ENCODE measurements at regions not wholly inside any gene's neighbourhood (a gene's known extent, or its start where the extent isn't known, plus 50 kb on each side); places are given as distances from the start of the nearest gene placed in this dataset.
"Not testable (repeated sequence)": the region's sequence is repeated elsewhere in the genome, so short reads cannot be mapped to it uniquely, and the experiment has no call there.

- Histone ChIP-seq H3K9me3 (replicated peaks) (peaks cover 11% of the 10 kb centered on the region), H3K27me3 (ENCODE audit: low read depth) (no peaks in the 10 kb centered on the region), H3K4me3 (no peak overlapping the region), H3K27ac (replicated peaks) (no peak overlapping the region), H3K4me1 (no peaks in the 10 kb centered on the region), H3K36me3 (no peaks in the 10 kb centered on the region)
- no peak for TF ChIP-seq CTCF (IDR thresholded peaks at IDR 0.05; ENCODE audit: borderline replicate concordance)
- intact Hi-C loops (cut with micrococcal nuclease), result no loop called here
- no peak for DNase-seq
Measured at GRCh38 chr17:22337467-22337866, 645.1 kb downstream of the KCNJ18 start.

- H3K27me3 ChIP-seq (ENCODE audit: low read depth); intact Hi-C loops (cut with micrococcal nuclease); H3K27ac ChIP-seq (replicated peaks); DNase-seq; H3K36me3 ChIP-seq; H3K4me1 ChIP-seq; H3K4me3 ChIP-seq: not testable (repeated sequence)
- peaks cover 11% of the 10 kb centered on the region for H3K9me3 ChIP-seq (replicated peaks)
Measured at GRCh38 chr17:22356603-22357002, 664.3 kb downstream of the KCNJ18 start.

DNA sequence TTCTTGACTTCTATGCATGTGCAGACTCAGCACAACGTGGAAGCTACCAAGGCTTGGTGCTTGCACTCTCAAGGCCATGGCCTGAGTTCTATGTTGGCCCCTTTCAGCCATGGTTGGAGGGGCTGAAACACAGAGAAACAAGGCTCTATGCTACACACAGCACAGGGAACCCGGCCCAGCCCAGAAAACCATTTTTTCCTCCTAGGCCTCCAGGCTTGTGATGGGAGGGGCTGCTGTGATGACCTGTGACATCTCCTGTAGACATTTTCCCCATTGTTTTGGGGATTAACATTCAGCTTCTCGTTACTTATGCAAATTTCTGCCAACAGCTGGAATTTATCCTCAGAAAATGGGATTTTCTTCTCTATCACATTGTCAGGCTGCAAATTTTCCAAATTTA, 678.7 kb downstream of the KCNJ18 start:
- H3K9me3 ChIP-seq (replicated peaks); H3K27me3 ChIP-seq (ENCODE audit: low read depth); intact Hi-C loops (cut with micrococcal nuclease): not testable (repeated sequence)

DNA sequence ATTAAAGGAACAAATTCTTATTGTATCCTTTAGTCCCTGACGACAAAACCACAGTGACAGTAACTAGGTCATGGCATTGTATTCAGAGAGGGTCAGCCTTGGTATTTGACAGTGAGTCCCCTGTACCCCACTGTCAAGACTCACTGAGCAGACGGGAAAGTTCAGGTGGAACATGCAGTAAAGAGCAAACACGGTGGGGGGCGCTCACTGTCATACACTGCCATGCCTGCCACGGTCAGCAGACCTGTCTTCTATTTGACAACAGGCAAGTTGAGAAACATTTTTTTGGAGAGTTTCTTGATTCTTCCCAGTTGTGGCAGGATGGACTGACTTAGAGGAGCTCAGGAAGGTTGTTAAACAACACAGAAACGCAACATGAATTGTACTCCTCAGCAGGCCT, 681.6 kb downstream of the KCNJ18 start:
- intact Hi-C loops (cut with micrococcal nuclease), result no loop called here

More for the DNA sequence above, 678.7 kb downstream of the KCNJ18 start:
- not testable (repeated sequence) for H3K36me3 ChIP-seq; H3K4me1 ChIP-seq; DNase-seq; H3K27ac ChIP-seq (replicated peaks); H3K4me3 ChIP-seq

DNA sequence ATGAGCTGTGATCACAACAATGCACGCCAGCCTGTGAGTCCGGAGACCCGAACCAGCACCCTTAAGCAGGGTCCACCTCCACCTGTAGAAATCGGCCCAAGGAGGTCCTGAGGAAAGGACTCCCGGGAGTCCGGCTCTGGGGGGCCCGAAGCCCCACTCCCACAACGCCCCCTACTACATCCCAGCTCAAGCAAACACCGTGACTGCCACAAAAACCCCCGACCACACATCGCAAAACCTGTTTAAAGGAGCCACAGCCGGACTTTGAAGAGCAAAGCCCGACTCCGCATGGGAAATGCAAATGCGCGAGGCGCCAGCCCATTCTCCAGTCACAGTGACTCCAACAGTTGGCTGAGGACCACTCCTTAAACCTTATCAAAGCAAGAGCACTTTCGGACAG, 682.4 kb downstream of the KCNJ18 start:
- Histone ChIP-seq H3K9me3 (replicated peaks) (no peaks in the 10 kb centered on the region), H3K4me3 (no peak overlapping the region), H3K27me3 (ENCODE audit: low read depth) (no peaks in the 10 kb centered on the region), H3K36me3 (no peaks in the 10 kb centered on the region), H3K4me1 (no peaks in the 10 kb centered on the region), H3K27ac (replicated peaks) (no peak overlapping the region)
- no peak for TF ChIP-seq CTCF (IDR thresholded peaks at IDR 0.05; ENCODE audit: borderline replicate concordance)
- intact Hi-C loops (cut with micrococcal nuclease), result no loop called here
- no peak for DNase-seq

More for the DNA sequence above, 681.6 kb downstream of the KCNJ18 start:
- Histone ChIP-seq H3K36me3 (no peaks in the 10 kb centered on the region), H3K27me3 (ENCODE audit: low read depth) (no peaks in the 10 kb centered on the region), H3K27ac (replicated peaks) (no peak overlapping the region), H3K9me3 (replicated peaks) (no peaks in the 10 kb centered on the region), H3K4me1 (no peaks in the 10 kb centered on the region), H3K4me3 (no peak overlapping the region)
- no peak for DNase-seq
- TF ChIP-seq CTCF (IDR thresholded peaks at IDR 0.05; ENCODE audit: borderline replicate concordance), result no peak

DNA sequence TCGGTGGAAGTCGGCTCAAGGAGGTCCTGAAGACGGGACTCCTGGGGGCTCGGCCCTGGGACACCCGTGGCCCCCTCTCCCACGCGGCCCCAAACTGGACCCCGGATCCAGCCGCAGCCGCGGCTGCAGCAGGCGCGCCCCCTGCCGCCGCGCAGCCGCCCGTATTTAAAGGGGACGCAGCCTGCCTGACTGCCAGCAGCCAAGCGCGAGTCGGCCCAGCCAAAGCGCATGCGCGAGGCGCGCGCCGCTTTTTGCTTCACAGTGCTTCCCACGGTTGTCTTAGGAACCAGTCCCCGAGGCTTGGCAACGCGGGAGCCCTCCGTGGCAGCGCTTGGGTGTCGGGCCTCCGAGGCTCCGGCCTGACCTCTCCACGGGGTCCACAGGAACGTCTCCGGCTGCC, 684.4 kb downstream of the KCNJ18 start:
- H3K4me3 ChIP-seq; H3K27ac ChIP-seq (replicated peaks); H3K27me3 ChIP-seq (ENCODE audit: low read depth); DNase-seq; intact Hi-C loops (cut with micrococcal nuclease); H3K9me3 ChIP-seq (replicated peaks); H3K4me1 ChIP-seq; H3K36me3 ChIP-seq: not testable (repeated sequence)

GRCh38 chr17:22378748-22379147, 686.4 kb downstream of the KCNJ18 start:
- intact Hi-C loops (cut with micrococcal nuclease); DNase-seq; H3K36me3 ChIP-seq; H3K4me3 ChIP-seq; H3K27me3 ChIP-seq (ENCODE audit: low read depth); H3K9me3 ChIP-seq (replicated peaks); H3K27ac ChIP-seq (replicated peaks); H3K4me1 ChIP-seq: not testable (repeated sequence)

DNA sequence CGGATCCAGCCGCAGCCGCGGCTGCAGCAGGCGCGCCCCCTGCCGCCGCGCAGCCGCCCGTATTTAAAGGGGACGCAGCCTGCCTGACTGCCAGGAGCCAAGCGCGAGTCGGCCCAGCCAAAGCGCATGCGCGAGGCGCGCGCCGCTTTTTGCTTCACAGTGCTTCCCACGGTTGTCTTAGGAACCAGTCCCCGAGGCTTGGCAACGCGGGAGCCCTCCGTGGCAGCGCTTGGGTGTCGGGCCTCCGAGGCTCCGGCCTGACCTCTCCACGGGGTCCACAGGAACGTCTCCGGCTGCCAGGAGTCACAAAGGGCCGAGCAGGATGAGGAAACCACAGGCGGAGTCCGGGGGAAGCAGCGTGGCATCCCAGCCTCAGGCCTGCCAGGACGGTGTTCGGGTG, 689.3 kb downstream of the KCNJ18 start:
- H3K4me1 ChIP-seq; H3K27ac ChIP-seq (replicated peaks); H3K9me3 ChIP-seq (replicated peaks); intact Hi-C loops (cut with micrococcal nuclease); H3K4me3 ChIP-seq; H3K36me3 ChIP-seq; DNase-seq; H3K27me3 ChIP-seq (ENCODE audit: low read depth): not testable (repeated sequence)

DNA sequence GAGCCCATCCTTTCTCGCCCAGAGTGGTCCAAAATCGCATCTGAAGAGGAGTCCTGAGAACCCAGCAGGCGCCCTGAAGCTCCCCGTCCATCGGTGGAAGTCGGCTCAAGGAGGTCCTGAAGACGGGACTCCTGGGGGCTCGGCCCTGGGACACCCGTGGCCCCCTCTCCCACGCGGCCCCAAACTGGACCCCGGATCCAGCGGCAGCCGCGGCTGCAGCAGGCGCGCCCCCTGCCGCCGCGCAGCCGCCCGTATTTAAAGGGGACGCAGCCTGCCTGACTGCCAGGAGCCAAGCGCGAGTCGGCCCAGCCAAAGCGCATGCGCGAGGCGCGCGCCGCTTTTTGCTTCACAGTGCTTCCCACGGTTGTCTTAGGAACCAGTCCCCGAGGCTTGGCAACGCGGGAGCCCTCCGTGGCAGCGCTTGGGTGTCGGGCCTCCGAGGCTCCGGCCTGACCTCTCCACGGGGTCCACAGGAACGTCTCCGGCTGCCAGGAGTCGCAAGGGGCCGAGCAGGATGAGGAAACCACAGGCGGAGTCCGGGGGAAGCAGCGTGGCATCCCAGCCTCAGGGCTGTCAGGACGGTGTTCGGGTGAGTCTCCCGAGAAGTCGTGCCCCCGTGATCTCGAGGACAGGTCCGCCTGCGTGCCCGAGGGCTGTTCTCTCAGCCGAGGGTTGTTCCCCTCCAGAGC, 691.6 kb downstream of the KCNJ18 start:
- H3K9me3 ChIP-seq (replicated peaks); DNase-seq; H3K36me3 ChIP-seq; H3K27me3 ChIP-seq (ENCODE audit: low read depth); H3K4me1 ChIP-seq; intact Hi-C loops (cut with micrococcal nuclease); H3K27ac ChIP-seq (replicated peaks); H3K4me3 ChIP-seq: not testable (repeated sequence)

GRCh38 chr17:22384461-22384800, 692.1 kb downstream of the KCNJ18 start:
- H3K9me3 ChIP-seq (replicated peaks); H3K4me1 ChIP-seq; H3K27me3 ChIP-seq (ENCODE audit: low read depth); DNase-seq; intact Hi-C loops (cut with micrococcal nuclease); H3K4me3 ChIP-seq; H3K36me3 ChIP-seq; H3K27ac ChIP-seq (replicated peaks): not testable (repeated sequence)

DNA sequence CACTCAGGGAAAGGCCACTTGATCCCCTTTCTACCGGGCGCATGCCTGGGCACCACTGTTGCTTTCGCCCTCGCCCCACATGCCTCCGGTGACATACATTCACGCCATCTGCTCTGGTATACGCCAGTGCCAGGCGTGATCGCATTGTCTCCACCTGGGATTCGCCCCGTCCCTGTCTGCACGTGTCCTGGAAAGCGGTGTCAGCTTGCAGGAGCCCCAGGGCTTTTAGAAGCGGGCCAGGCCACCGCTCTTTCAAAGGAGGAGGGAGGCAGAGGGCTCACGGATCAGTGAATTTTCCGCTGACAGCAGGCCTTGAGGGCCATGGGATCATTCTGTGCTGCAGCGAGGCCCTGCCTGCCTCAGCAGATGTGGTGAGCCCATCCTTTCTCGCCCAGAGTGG, 706.1 kb downstream of the KCNJ18 start:
- intact Hi-C loops (cut with micrococcal nuclease), result not testable (repeated sequence)

More for the DNA sequence above, 706.1 kb downstream of the KCNJ18 start:
- not testable (repeated sequence) for H3K27ac ChIP-seq (replicated peaks); H3K27me3 ChIP-seq (ENCODE audit: low read depth); H3K4me3 ChIP-seq; H3K9me3 ChIP-seq (replicated peaks); H3K4me1 ChIP-seq; DNase-seq; H3K36me3 ChIP-seq
